OCI-LY1 (cell line): ENCODE measurements at regions not wholly inside any gene's neighbourhood (a gene's known extent, or its start where the extent isn't known, plus 50 kb on each side); places are given as distances from the start of the nearest gene placed in this dataset.

Source experiments
- CTCF ChIP-seq: fragments of 200-600 bp; sonication (generic), shearing (Covaris generic); IDR thresholded peaks from 2 replicates; pipeline ENCODE4 v1.5.1; 2017; ENCODE audit warnings: mild to moderate bottlenecking, antibody characterized with exemption, low read length, moderate library complexity, mixed read lengths
- EZH2 ChIP-seq: fragments of 200-600 bp; sonication (generic), shearing (Covaris generic); IDR thresholded peaks from 2 replicates; pipeline ENCODE4 v1.8.0; 2017; ENCODE audit warnings: borderline replicate concordance, mixed run types, mild to moderate bottlenecking, antibody characterized with exemption, low read length, moderate library complexity, mixed read lengths

- TF ChIP-seq EZH2 (no peak), CTCF (no peak)
Observed at GRCh38 chr2:176443946-176444345, 174.7 kb downstream of the MTX2 start.
